ENCODE measurements at regions not wholly inside any gene's neighbourhood (a gene's known extent, or its start where the extent isn't known, plus 50 kb on each side); places are given as distances from the start of the nearest gene placed in this dataset.
"Not testable (repeated sequence)": the region's sequence is repeated elsewhere in the genome, so short reads cannot be mapped to it uniquely, and the experiment has no call there.

DNA sequence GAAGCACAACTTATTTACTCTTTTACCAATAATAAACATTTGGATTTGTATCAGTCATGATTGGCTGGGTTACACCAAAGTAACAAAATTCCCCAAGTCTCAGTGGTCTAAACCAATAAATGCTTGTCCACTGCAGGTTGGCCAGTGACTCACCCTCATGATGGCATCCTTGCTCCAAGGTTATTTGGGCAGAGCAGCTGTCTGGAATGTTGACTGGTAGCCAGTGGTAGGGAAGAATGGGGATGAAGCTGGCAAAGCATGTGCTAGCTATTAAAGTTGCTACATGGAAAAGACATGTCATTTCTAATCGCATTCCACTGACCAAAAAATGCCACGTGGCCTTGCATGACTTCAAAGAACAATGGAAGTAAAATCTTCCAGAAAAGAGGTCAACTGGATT is 1168.7 kb upstream of the CELF2 start:
- in situ Hi-C loops (cut with MboI; ENCODE audit: low sequenced_read_pairs), result no loop called here

DNA sequence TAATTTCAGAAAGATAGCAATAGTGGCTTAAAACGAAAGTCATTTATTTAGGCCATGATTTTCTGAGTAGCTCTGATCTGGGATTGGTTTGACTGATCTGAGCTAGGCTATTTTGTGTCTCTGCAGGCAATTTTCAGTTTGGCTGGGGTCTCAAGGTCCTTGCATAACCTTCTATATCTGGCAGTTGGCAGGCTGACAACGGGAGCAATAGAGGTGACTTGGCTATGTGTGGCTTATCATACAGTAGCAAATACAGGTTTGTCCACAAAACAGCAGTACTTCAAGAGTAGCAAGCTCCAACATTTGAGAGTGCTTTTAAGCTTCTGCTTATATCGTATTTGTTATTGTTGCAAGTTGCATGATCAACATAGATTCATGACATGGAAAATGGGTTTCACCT is 1167.3 kb upstream of the CELF2 start:
- in situ Hi-C loops (cut with MboI; ENCODE audit: low sequenced_read_pairs), result no loop called here

DNA sequence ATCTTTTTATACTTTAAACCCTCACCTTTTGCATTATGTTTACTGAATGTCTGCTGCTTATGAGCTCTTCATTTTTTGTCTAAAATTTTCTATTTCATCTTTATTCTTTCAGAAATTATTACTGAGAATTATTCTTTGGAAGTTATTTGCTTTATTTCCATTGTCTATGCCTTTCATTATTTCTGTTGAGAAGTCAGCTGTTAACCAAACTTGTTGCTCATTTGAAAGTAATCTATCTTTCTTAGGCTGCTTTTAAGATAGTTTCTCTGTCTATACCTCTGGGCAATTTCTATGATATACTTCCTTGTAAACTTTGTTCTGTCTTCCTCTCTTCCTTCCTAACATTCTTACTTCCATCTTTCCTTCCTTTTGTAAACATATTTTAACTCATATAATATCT is 1165.9 kb upstream of the CELF2 start:
- in situ Hi-C loops (cut with MboI; ENCODE audit: low sequenced_read_pairs), result no loop called here

DNA sequence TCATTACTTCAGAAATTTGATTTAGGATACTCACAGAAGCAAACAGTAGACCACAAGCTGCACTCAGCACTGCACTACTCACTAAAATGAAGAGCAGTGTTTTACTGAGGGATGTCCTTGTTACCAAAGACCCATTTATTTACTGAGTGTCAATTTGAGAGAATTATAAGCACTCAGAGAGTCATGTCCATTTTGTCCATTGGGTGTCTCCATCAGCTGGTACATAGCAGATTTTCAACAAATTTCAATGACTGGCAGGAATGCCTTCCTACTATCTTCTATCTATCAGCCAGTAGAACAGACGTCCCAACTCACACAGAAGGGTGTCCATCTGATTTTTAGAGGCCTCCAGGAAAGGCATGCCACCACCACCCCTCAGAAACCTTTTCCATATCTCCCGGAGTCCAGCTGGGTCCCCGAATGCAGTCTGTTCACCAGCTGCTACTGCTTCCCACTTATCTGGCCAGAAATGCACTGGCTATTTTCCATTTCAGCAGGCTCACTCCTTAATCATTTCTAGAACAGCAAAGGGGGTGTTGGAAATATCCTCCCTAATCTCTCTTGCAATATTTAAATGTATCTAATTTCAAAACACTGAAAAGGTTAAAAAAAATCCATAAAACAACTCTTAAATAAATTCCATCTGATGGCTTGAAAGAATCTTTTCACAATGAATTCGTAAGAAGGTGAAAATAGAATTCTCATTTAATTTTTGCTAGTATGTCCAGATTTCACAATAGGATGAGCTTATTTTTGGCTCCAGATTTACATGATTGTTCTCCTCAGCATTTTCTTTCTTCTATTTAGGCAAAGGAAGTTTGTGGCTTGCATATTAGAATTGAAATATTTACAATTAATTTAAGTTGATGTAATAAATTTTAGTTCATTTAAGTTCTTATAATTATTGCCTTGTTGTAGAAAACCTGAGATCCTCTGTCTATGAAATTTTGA is 1164.0 kb upstream of the CELF2 start:
- in situ Hi-C loops (cut with MboI; ENCODE audit: low sequenced_read_pairs), result no loop called here

DNA sequence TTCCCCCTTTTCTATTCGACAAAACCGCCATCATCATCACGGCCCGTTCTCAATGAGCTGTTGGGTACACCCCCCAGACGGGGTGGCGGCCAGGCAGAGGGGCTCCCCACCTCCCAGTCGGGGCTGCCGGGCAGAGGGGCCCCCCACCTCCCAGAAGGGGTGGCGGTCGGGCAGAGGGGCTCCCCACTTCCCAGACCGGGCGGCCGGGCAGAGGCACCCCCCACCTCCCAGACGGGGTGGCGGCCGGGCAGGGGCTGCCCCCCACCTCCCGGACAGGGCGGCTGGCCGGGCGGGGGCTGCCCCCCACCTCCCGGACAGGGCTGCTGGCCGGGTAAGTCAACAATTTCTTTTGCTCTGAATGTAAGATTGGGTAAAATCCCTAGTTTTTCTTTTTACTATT is 1162.2 kb upstream of the CELF2 start:
- in situ Hi-C loops (cut with MboI; ENCODE audit: low sequenced_read_pairs), result not testable (repeated sequence)

DNA sequence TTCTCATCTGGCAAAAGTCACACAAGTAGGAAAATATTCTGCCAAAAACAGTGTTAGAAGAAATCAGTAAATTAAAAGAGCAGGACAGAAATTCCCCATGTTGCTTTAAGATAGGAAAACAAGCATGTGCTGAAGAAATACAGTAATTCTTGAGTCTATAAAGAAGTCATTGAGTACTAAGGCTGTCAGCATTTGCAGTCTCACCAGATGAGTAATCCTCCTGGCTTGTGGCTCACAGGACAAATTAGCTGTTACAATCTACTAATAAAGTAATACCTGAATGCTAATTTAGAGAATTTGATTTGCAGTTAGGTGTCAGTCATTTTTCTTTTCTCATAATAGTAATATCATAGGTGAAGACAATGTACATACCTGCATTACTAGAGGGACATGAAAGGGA is 1158.9 kb upstream of the CELF2 start:
- in situ Hi-C loops (cut with MboI; ENCODE audit: low sequenced_read_pairs), result no loop called here

DNA sequence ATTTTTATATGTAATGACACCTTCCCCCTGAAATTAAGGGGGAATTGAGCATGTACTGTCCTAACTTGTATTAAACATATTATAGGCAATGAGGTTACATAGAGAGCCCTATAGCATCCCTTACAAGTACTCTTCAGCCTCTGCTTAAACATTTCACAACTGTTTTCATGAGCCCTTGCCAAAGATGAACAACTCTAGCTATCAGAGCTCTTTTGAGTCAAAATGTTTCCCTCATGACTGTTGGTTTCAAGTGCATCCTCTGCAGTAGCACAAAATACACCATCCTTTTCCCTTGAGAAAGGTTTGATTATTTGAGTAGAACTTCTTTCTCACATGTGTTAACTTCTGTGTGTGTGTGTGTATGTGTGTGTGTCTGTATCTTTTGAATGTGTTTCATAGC is 1157.6 kb upstream of the CELF2 start:
- in situ Hi-C loops (cut with MboI; ENCODE audit: low sequenced_read_pairs), result no loop called here

DNA sequence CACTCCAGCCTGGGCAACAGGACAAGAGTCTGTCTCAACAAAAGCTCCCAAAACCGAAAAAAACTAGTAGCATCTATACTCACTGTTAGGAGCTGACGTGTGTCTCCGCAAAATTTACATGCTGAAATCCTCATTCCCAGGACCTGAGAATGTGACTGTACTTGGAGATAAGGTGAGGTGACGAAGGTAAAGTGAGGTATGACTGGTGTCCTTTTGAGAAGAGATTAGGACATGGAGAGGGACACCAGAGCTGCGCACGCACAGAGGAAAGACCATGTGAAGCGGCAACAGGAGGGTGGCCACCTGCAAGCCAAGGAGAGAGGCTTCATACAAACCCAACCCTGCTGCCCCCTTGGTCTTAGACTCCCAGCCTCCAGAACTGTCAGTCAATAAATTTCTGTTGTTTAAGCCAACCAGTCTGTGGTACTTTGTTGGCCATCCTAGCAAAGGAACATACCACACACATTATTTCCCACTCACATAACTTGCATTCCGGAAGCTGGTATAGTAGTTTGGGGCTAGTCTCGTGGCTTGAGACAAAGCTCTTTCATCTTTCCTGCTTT is 1154.0 kb upstream of the CELF2 start:
- in situ Hi-C loops (cut with MboI; ENCODE audit: low sequenced_read_pairs), result no loop called here

DNA sequence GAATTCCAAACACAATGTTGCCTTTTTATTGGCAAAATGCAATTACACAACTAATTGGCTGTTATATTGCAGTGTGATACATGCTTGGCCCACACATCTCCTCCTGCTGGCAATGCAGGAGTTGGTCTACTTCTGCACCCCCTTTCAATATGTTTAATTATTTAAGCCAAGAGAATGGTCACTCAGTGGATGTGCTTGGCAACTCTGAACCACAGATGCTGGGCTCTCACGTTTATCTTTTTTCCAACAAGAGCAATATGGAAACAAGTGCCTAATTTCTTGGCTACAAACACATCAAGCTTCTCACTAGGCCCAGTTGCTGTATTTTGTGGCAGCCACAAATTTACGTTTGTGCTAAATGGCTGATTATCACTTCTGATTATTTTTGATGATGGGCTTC is 1149.2 kb upstream of the CELF2 start:
- in situ Hi-C loops (cut with MboI; ENCODE audit: low sequenced_read_pairs), result no loop called here

DNA sequence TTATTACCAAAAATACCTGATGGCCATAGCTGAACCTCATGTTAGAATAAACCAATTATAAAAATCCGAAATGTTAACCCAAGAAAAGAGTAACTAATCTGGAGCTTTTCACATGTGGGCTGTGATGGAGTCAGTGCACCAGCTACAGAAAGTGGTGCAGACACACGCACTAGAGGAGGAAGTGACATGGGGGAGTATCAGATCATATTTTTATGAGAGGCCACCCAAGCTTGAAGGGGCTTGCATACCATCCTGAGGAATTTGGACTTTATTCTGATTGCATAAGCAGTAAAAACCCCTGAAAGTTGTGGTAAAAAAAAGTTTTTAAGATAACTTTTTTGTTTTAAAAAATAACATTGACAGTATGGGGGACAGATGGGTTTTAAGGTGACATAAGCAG is 1148.5 kb upstream of the CELF2 start:
- in situ Hi-C loops (cut with MboI; ENCODE audit: low sequenced_read_pairs), result no loop called here

DNA sequence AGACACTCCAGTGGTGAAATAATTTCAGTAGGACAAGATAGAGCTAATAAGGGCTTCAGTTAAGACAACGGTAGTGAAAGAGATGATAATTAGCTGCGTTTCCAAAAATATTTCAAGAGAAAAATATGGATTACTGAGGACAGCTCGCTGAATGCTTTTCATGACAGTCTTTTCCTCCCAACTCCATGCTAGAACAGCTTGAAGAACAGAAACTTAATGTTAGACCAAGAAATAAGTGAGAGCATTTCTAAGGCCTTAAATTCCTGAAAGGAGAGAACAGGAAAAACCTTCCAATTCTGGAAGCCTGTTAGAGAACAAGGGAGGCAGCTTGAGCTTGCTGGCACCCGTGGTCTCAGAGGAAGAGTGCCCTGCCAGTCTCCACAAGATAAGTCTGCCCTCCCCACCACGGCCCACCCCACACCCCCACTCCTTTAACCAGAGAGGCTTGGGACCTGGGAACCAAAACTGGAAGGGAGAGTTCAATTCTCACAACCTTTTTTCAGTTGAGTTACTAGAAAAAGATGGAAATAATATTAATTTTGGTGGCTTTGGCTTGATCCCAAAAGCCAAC is 1148.0 kb upstream of the CELF2 start:
- in situ Hi-C loops (cut with MboI; ENCODE audit: low sequenced_read_pairs), result no loop called here

DNA sequence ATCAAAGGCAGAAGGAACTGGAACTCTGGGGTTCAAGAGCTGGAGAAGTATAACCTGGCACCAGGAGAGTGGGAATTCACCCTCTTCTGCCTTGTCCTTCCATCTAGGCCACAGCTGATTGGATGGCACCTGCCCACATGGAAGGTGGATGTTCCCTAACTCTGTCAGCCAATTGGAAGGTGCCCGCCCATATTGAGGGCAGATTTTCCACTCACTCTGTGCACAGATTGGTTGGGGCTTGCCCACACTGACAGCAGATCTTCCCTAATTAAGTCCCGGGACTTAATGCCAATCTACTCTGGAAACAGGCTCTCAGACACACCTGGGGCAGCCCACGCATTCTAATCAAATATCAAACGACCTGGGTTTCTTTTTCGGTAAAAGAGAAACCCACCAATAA is 1142.3 kb upstream of the CELF2 start:
- in situ Hi-C loops (cut with MboI; ENCODE audit: low sequenced_read_pairs), result no loop called here

DNA sequence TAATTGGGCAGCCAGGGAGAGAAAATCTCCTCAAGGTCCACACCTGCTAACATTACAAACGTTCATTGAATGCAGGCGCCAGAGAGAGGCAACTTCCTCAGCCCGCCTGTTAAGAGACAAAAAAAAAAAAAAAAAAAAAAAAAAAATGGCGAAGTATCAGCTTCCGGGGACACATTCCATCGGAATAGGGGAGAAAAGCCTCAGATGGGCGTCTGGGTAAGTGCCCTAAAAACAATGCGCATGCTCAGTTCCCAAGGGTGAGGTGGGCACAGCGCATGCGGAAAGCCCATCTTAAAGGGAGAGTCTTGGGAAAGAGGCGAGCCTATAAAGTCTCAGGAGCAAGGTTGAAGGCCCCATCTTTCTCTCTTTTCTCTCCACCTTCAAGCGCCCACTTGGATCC is 1139.7 kb upstream of the CELF2 start:
- in situ Hi-C loops (cut with MboI; ENCODE audit: low sequenced_read_pairs), result no loop called here

DNA sequence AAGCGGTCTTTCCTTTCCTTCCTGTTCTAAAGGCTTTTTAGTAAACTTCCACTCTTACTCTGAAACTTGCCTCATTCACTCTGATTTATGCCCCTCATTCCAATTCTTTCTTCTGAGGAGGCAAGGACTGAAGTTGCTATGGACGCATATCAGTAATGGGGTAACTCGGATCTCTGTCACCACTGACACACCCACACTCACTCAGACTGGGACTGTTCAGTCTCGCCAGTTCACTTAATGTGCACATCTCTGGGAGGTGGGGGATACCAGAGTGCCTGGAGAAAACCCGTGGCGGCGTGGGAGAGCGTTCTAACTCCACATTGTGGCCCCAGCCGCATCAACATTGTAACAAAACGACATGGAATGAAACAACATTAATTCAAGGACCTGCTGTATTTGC is 1139.3 kb upstream of the CELF2 start:
- in situ Hi-C loops (cut with MboI; ENCODE audit: low sequenced_read_pairs), result no loop called here

DNA sequence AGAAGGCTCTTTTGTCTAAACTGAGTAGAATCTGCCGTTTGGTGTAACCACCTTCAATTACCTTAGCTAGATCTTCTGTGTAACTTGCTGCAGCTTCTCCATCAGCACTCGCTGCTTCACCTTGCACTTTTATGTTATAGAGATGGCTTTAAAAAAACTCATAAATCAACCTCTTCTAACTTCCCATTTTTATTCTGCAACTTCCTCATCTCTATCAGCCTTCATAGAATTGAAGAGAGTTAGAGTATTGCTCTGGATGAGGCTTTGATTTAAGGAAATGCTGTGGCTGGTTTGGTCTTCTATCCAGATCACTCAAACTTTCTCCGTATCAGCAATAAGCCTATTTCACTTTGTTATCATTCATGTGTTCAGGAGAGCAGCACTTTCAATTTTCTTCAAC is 1131.9 kb upstream of the CELF2 start:
- in situ Hi-C loops (cut with MboI; ENCODE audit: low sequenced_read_pairs), result no loop called here

DNA sequence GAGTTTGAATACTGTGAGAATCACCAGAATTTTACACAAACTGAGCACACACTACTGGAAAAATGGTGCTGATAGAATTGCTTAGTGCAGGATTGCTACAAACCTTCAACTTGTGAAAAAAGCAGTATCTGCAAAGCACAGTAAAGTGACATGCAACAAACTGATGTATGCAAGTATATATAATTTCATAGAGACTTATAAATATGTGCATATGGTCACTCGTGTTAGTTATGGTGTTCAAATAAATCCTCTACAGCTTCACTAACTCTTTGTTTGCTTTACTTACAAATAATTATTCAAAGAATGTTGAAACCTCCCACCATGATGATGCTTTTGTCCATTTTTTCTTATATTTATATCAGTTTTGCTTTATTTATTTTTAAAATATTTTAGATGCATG is 1130.9 kb upstream of the CELF2 start:
- in situ Hi-C loops (cut with MboI; ENCODE audit: low sequenced_read_pairs), result no loop called here

DNA sequence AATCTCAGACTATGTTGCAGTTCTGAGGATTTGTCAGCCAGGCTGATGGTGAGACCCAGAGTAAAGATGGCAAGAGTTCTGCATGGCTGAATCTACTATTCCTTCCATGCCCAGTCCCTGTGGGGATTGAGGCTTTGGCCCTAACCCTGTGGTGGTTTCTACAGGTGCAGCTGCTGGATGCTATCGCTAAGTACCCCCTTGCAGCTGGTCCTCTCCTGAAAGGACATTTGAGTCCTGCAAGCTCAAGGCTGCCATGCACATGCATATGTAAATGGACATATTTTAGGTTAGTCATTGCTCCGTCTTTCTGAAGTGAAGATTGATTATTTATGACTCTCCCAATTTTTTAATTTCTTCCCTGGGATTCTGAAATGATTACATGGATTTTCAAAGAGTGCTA is 1122.2 kb upstream of the CELF2 start:
- in situ Hi-C loops (cut with MboI; ENCODE audit: low sequenced_read_pairs), result no loop called here

DNA sequence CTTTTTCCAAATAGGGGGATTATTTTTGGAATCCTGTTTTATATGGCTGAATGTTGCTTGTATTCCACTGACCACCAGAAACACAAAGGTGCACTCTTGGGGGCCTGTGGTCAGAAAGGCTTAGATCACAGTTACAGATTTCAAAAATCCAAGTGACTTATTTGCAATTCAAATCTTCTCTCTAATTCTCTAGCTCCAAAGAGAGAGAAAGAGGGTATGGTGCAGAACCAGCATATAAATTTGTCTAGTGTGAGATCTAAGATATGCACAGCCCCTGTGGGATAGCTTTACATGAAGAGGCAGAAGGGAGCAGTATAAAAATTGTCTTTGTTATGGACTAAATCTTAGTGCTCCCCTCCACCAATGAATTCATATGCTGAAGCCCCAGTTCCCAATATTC is 1121.7 kb upstream of the CELF2 start:
- in situ Hi-C loops (cut with MboI; ENCODE audit: low sequenced_read_pairs), result no loop called here

DNA sequence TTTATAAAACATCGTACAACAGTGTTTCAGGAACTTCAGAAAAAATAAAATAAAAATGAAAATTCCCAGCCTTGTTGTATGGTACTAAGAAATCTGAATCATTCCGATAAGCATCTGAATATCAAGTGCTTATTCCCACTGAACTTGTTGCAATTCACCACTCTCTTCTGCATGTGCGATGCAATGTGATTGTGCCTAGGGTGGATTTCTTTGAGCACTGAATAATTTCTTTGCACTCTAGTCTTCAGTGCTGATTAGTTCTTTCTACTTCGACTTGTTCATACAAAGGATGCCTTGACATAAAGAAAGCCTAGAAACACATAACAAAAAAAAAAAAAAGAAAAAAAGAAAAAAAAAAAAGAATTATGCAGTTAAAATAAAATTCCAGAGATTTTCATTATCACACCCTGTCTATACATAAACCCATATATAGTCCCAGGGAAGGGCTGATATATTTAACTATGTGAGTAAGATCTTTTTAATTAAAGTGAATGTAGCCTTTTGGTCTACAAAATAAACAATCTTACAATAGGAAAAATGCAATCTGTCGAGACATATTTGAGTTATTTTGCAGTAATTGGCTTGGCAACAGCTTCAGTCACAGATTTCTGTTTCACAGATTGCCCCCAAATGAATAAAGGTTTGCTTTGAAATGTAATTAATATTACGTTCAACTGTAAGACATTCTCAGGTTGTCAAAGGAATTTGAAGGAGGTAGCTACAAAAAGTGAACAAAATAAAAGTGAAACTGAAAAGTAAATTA is 1118.9 kb upstream of the CELF2 start:
- in situ Hi-C loops (cut with MboI; ENCODE audit: low sequenced_read_pairs), result no loop called here

DNA sequence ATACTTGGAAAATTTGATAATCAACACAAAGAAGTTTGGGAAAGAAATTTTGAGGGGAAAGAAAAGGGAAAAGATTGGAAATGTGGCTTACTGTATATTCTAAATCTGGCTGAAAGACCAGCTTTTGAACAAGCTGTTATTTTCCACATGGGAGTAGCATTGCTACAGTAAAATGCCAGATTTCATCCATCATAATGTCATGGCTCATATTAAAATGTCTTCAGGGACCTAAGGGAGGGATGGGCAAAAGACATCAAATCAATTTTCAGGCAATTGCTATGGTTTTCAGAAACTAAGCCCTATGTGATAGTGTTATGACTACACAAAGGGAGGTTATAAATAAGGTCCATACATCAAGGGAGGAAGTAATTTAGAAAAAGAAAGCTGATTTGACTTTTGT is 1116.9 kb upstream of the CELF2 start:
- in situ Hi-C loops (cut with MboI; ENCODE audit: low sequenced_read_pairs), result no loop called here

DNA sequence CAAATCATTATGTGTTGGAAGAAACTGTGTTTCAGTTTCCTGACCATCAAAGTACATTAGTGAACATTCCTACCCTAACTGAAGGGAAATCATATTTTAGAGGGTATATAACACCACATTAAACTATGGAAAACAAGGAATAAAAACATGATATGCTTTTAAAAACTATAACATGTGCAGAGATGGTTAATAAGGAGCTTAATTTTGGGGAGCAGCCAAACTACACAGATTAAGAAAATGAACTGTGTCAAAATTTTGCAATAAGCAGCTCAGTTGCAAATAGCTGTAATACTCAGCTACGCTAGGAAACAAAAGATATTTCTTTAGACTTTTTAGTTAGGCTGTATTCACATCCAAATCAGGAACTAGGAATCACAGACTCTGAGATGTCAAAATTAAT is 1115.7 kb upstream of the CELF2 start:
- in situ Hi-C loops (cut with MboI; ENCODE audit: low sequenced_read_pairs), result no loop called here

DNA sequence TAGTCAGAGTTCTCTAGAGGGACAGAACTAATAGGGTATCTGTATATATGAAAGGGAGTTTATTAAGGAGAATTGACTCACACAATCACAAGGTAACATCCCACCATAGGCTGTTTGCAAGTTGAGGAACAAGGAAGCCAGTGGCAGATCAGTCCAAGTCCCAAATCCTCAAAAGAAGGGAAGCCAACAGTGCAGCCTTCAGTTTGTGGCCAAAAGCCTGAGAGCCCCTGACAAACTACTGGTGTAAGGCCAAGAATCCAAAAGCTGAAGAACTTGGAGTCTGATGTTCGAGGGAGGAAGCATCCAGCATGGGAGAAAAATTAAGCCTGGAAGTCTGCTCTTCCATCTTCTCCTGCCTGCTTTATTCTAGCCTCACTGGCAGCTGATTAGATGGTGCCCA is 1107.2 kb upstream of the CELF2 start:
- in situ Hi-C loops (cut with MboI; ENCODE audit: low sequenced_read_pairs), result no loop called here

All from HL-60/S4 (cell line).